Mesothelial cell of epicardium (in vitro differentiated cells): ENCODE measurements at regions not wholly inside any gene's neighbourhood (a gene's known extent, or its start where the extent isn't known, plus 50 kb on each side); places are given as distances from the start of the nearest gene placed in this dataset.

ENCODE experiments used
- DNase-seq, 2 experiments: peaks; one replicate each; pipeline ENCODE4 v3.0.0; 2021; ENCODE audit warnings: low spot score in 2 of 2; ENCODE audit not compliant: unreplicated experiment in 2 of 2
- H3K27ac Mint-ChIP-seq: 2 replicates; pipeline ENCODE4 v1.8.0; 2021; ENCODE audit warnings: mixed read lengths
- H3K27me3 Mint-ChIP-seq: 2 replicates; pipeline ENCODE4 v1.8.0; 2021; ENCODE audit warnings: low read depth, mixed read lengths
- H3K36me3 Mint-ChIP-seq: 2 replicates; pipeline ENCODE4 v1.8.0; 2021; ENCODE audit warnings: mixed read lengths
- H3K4me1 Mint-ChIP-seq: 2 replicates; pipeline ENCODE4 v1.8.0; 2021; ENCODE audit warnings: mixed read lengths
- H3K4me3 Mint-ChIP-seq: 2 replicates; pipeline ENCODE4 v1.8.0; 2021; ENCODE audit warnings: mild to moderate bottlenecking, moderate library complexity, mixed read lengths
- H3K9me3 Mint-ChIP-seq: 2 replicates; pipeline ENCODE4 v1.8.0; 2021; ENCODE audit warnings: mixed read lengths
- CTCF ChIP-seq: fragments of 200-600 bp; sonication (generic); IDR thresholded peaks from one replicate; pipeline ENCODE4 v1.5.0; 2021; ENCODE audit warnings: antibody characterized with exemption; ENCODE audit not compliant: unreplicated experiment

DNA sequence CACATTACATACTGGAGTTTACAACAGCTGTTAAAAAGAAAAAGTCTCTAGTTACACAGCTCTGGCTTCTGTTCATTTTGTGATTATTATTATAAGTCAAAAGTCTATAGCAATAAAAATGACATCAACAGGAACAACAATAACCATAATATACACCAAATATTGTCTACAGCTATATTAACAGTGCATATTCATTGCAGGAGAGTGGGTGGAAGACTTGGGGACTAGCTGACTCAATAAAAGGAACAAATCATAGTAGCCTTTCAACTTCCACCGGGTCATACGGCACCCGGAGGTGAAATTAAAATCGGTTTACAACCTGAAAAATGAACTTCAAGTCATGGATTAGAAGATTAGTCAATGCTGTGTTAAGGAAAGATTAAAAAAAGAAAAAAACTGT, 642.1 kb downstream of the SATB2 start:
- no peak for TF ChIP-seq CTCF
- Mint-ChIP-seq H3K4me3 (no peak overlapping the region), H3K36me3 (no peaks in the 10 kb centered on the region), H3K4me1 (no peaks in the 10 kb centered on the region), H3K27ac (no peak overlapping the region), H3K9me3 (no peaks in the 10 kb centered on the region), H3K27me3 (no peaks in the 10 kb centered on the region)
- DNase-seq: no peak

- no peaks in the 10 kb centered on the region for H3K9me3 Mint-ChIP-seq
- DNase-seq: no peak
- no peaks in the 10 kb centered on the region for H3K36me3 Mint-ChIP-seq
- H3K4me3 Mint-ChIP-seq: no peak overlapping the region
- H3K27ac Mint-ChIP-seq: no peak overlapping the region
- H3K27me3 Mint-ChIP-seq: no peaks in the 10 kb centered on the region
- TF ChIP-seq CTCF: no peak
- H3K4me1 Mint-ChIP-seq: no peaks in the 10 kb centered on the region
Measured at GRCh38 chr2:198811198-198811597, 646.5 kb downstream of the SATB2 start.

DNA sequence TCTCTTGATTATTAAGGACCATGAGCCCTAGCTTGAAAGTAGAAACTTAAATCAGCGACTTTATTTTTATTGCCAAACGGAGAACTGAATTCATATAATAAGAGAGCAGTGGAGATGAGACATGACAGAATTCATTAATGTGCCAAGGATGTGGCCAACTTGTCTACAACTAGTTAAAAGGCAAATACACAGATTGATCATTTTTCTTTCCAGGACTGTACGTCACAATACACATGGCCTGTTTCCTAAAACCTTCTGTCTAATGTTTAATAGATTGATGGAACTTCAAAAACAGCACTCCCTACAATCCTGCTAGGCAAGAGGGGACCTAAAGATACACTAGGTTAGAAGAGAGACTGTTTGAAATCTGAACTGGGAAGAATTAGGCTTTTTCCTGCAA, 647.8 kb downstream of the SATB2 start:
- Mint-ChIP-seq H3K27ac (no peak overlapping the region), H3K4me1 (no peaks in the 10 kb centered on the region), H3K27me3 (no peaks in the 10 kb centered on the region), H3K36me3 (no peaks in the 10 kb centered on the region), H3K4me3 (no peak overlapping the region), H3K9me3 (no peaks in the 10 kb centered on the region)
- no peak for DNase-seq
- no peak for TF ChIP-seq CTCF

DNA sequence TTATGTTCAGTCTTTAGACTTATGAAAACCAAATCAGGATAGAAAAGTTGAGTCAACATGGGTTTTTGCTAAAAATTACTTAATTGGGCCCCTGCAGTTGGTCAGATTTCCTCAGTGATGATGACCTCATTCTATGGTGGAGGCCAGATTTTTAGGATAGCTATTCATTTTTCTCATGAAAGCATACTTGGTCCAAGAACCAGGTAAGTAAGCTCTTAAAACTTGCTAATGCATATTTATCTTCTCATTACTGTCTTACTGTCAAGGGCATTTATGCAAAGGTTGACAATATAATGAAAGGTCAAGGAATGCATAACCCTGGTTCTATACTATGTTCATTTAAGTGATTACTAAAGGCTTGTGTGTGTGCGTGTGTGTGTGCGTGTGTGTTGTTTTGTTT, 650.6 kb downstream of the SATB2 start:
- Mint-ChIP-seq H3K36me3 (no peaks in the 10 kb centered on the region), H3K27me3 (no peaks in the 10 kb centered on the region), H3K27ac (no peak overlapping the region), H3K9me3 (no peaks in the 10 kb centered on the region), H3K4me1 (no peaks in the 10 kb centered on the region), H3K4me3 (no peak overlapping the region)
- DNase-seq: no peak
- no peak for TF ChIP-seq CTCF

- H3K27ac Mint-ChIP-seq: no peak overlapping the region
Measured at GRCh38 chr2:198795419-198795818, 662.3 kb downstream of the SATB2 start.

More at GRCh38 chr2:198795419-198795818, 662.3 kb downstream of the SATB2 start:
- no peak overlapping the region for H3K4me3 Mint-ChIP-seq
- no peak for DNase-seq
- H3K36me3 Mint-ChIP-seq: no peaks in the 10 kb centered on the region
- H3K4me1 Mint-ChIP-seq: no peaks in the 10 kb centered on the region
- H3K9me3 Mint-ChIP-seq: peaks cover 9% of the 10 kb centered on the region
- H3K27me3 Mint-ChIP-seq: peaks cover 2% of the 10 kb centered on the region
- TF ChIP-seq CTCF: no peak
